Activated T-helper 17 cell treated with anti-CD3 and anti-CD28 coated beads, Interleukin-2, amount 50 U/mL, for 72 hours (primary cell): ENCODE measurements at regions not wholly inside any gene's neighbourhood (a gene's known extent, or its start where the extent isn't known, plus 50 kb on each side); places are given as distances from the start of the nearest gene placed in this dataset.

Source experiments
- ATAC-seq: fragments of 150-1000 bp; cut with Tn5 transposase; replicated peaks from 2 replicates; pipeline ENCODE4 v1.10.0; 2021; ENCODE audit warnings: mild to moderate bottlenecking, moderate library complexity
- H3K27ac Mint-ChIP-seq: one replicate; pipeline ENCODE4 v1.8.0; 2022; ENCODE audit warnings: mixed read lengths
- H3K27me3 Mint-ChIP-seq: one replicate; pipeline ENCODE4 v1.8.0; 2022; ENCODE audit warnings: mixed read lengths
- H3K36me3 Mint-ChIP-seq: one replicate; pipeline ENCODE4 v1.8.0; 2022; ENCODE audit warnings: low read depth, mild to moderate bottlenecking, mixed read lengths
- H3K4me1 Mint-ChIP-seq: one replicate; pipeline ENCODE4 v1.8.0; 2022; ENCODE audit warnings: mixed read lengths
- H3K4me3 Mint-ChIP-seq: one replicate; pipeline ENCODE4 v1.8.0; 2022; ENCODE audit warnings: mild to moderate bottlenecking, mixed read lengths
- H3K9me3 Mint-ChIP-seq: one replicate; pipeline ENCODE4 v1.8.0; 2022; ENCODE audit warnings: mixed read lengths

GRCh38 chr9:115202181-115202580 lies 84.2 kb upstream of the TNC start:
- no peak for ATAC-seq
- Mint-ChIP-seq H3K9me3 (no peaks in the 10 kb centered on the region), H3K4me1 (no peaks in the 10 kb centered on the region), H3K27me3 (peaks cover 54% of the 10 kb centered on the region), H3K36me3 (no peaks in the 10 kb centered on the region), H3K27ac (no peak overlapping the region), H3K4me3 (no peak overlapping the region)

- Mint-ChIP-seq H3K27me3 (peaks cover 52% of the 10 kb centered on the region), H3K4me1 (no peaks in the 10 kb centered on the region), H3K36me3 (no peaks in the 10 kb centered on the region), H3K4me3 (no peak overlapping the region), H3K9me3 (no peaks in the 10 kb centered on the region), H3K27ac (no peak overlapping the region)
- no peak for ATAC-seq
Measured at GRCh38 chr9:115202960-115203751, 85.2 kb upstream of the TNC start.

GRCh38 chr9:115204904-115205453 lies 87.0 kb upstream of the TNC start:
- Mint-ChIP-seq H3K36me3 (no peaks in the 10 kb centered on the region), H3K27me3 (peaks cover 52% of the 10 kb centered on the region), H3K4me1 (peaks cover 4% of the 10 kb centered on the region), H3K9me3 (no peaks in the 10 kb centered on the region), H3K27ac (no peak overlapping the region), H3K4me3 (no peak overlapping the region)
- ATAC-seq = peak; percentile 70

- Mint-ChIP-seq H3K4me3 (no peak overlapping the region), H3K9me3 (no peaks in the 10 kb centered on the region), H3K36me3 (no peaks in the 10 kb centered on the region), H3K27ac (no peak overlapping the region), H3K27me3 (peaks cover 48% of the 10 kb centered on the region), H3K4me1 (peaks cover 5% of the 10 kb centered on the region)
- ATAC-seq = peak; percentile 46
Measured at GRCh38 chr9:115207003-115207836, 89.3 kb upstream of the TNC start.

GRCh38 chr9:115208501-115208900 lies 90.5 kb upstream of the TNC start:
- peaks cover 45% of the 10 kb centered on the region for H3K27me3 Mint-ChIP-seq
- no peaks in the 10 kb centered on the region for H3K9me3 Mint-ChIP-seq
- no peak overlapping the region for H3K4me3 Mint-ChIP-seq
- no peak overlapping the region for H3K27ac Mint-ChIP-seq
- peaks cover 5% of the 10 kb centered on the region for H3K4me1 Mint-ChIP-seq
- no peaks in the 10 kb centered on the region for H3K36me3 Mint-ChIP-seq
- no peak for ATAC-seq

GRCh38 chr9:115209601-115210306 lies 91.8 kb upstream of the TNC start:
- peaks cover 5% of the 10 kb centered on the region for H3K4me1 Mint-ChIP-seq
- H3K27ac Mint-ChIP-seq = peak overlapping the region; percentile 75
- ATAC-seq = peak; percentile 88
- H3K27me3 Mint-ChIP-seq = peaks cover 40% of the 10 kb centered on the region
- peak overlapping the region; percentile 36 for H3K4me3 Mint-ChIP-seq
- no peaks in the 10 kb centered on the region for H3K36me3 Mint-ChIP-seq
- H3K9me3 Mint-ChIP-seq = no peaks in the 10 kb centered on the region

GRCh38 chr9:115210699-115211098 lies 92.7 kb upstream of the TNC start:
- no peak overlapping the region for H3K4me3 Mint-ChIP-seq
- H3K27ac Mint-ChIP-seq = no peak overlapping the region
- H3K27me3 Mint-ChIP-seq = peaks cover 43% of the 10 kb centered on the region
- peaks cover 5% of the 10 kb centered on the region for H3K4me1 Mint-ChIP-seq
- H3K36me3 Mint-ChIP-seq = no peaks in the 10 kb centered on the region
- no peak for ATAC-seq
- H3K9me3 Mint-ChIP-seq = no peaks in the 10 kb centered on the region

- no peak overlapping the region for H3K27ac Mint-ChIP-seq
- ATAC-seq = no peak
- H3K4me3 Mint-ChIP-seq = no peak overlapping the region
- H3K9me3 Mint-ChIP-seq = no peaks in the 10 kb centered on the region
- H3K27me3 Mint-ChIP-seq = peaks cover 48% of the 10 kb centered on the region
- no peaks in the 10 kb centered on the region for H3K36me3 Mint-ChIP-seq
- peaks cover 5% of the 10 kb centered on the region for H3K4me1 Mint-ChIP-seq
Measured at GRCh38 chr9:115211413-115212124, 93.6 kb upstream of the TNC start.

- Mint-ChIP-seq H3K4me1 (peaks cover 5% of the 10 kb centered on the region), H3K27ac (no peak overlapping the region), H3K9me3 (no peaks in the 10 kb centered on the region), H3K27me3 (peaks cover 46% of the 10 kb centered on the region), H3K4me3 (no peak overlapping the region), H3K36me3 (no peaks in the 10 kb centered on the region)
- ATAC-seq = no peak
Measured at GRCh38 chr9:115212125-115212605, 94.2 kb upstream of the TNC start.

- no peak for ATAC-seq
- no peaks in the 10 kb centered on the region for H3K9me3 Mint-ChIP-seq
- no peak overlapping the region for H3K4me3 Mint-ChIP-seq
- peaks cover 48% of the 10 kb centered on the region for H3K27me3 Mint-ChIP-seq
- no peaks in the 10 kb centered on the region for H3K36me3 Mint-ChIP-seq
- no peak overlapping the region for H3K27ac Mint-ChIP-seq
- H3K4me1 Mint-ChIP-seq = peaks cover 5% of the 10 kb centered on the region
Measured at GRCh38 chr9:115212832-115213231, 94.9 kb upstream of the TNC start.

GRCh38 chr9:115213818-115214334 lies 95.9 kb upstream of the TNC start:
- ATAC-seq = no peak
- Mint-ChIP-seq H3K36me3 (no peaks in the 10 kb centered on the region), H3K4me1 (peaks cover 5% of the 10 kb centered on the region), H3K27me3 (peaks cover 42% of the 10 kb centered on the region), H3K27ac (no peak overlapping the region), H3K4me3 (no peak overlapping the region), H3K9me3 (no peaks in the 10 kb centered on the region)

- Mint-ChIP-seq H3K36me3 (no peaks in the 10 kb centered on the region), H3K4me1 (no peaks in the 10 kb centered on the region), H3K27me3 (peaks cover 30% of the 10 kb centered on the region), H3K4me3 (no peak overlapping the region), H3K27ac (no peak overlapping the region), H3K9me3 (no peaks in the 10 kb centered on the region)
- no peak for ATAC-seq
Measured at GRCh38 chr9:115216873-115217272, 98.9 kb upstream of the TNC start.

GRCh38 chr9:115220319-115221005 lies 102.5 kb upstream of the TNC start:
- no peak for ATAC-seq

More at GRCh38 chr9:115220319-115221005, 102.5 kb upstream of the TNC start:
- Mint-ChIP-seq H3K4me1 (no peaks in the 10 kb centered on the region), H3K9me3 (no peaks in the 10 kb centered on the region), H3K27me3 (peaks cover 33% of the 10 kb centered on the region), H3K4me3 (no peak overlapping the region), H3K27ac (no peak overlapping the region), H3K36me3 (no peaks in the 10 kb centered on the region)
